Small intestine (tissue), 7 donors: ENCODE measurements at regions not wholly inside any gene's neighbourhood (a gene's known extent, or its start where the extent isn't known, plus 50 kb on each side); places are given as distances from the start of the nearest gene placed in this dataset.
A peak's percentile ranks its signal among the peaks of the same experiment; 100 is the strongest.

Source experiments
- DNase-seq, 2 donors: peaks; one replicate each; pipeline versions ENCODE4 v3.0.0 to v3.0.0-alpha.2; 2013
- FAIRE-seq: peaks from 2 replicates; lab custom pipeline; 2012; peaks lifted over from hg19 to GRCh38; lab: Jason Lieb, UNC
- H3K27ac ChIP-seq, 3 donors: one replicate each; pipeline ENCODE4 v1.5.1; 2013; ENCODE audit warnings: low read length in 2 of 3, mild to moderate bottlenecking in 2 of 3, control low read depth in 1 of 3, inconsistent platforms in 1 of 3, low read depth in 1 of 3, moderate library complexity in 1 of 3
- H3K27me3 ChIP-seq, 3 donors: one replicate each; pipeline ENCODE4 v1.6.1; 2013; ENCODE audit warnings: low read length in 3 of 3, inconsistent platforms in 1 of 3; ENCODE audit not compliant: control insufficient read depth in 3 of 3, insufficient read depth in 3 of 3
- H3K36me3 ChIP-seq, 3 donors: one replicate each; pipeline ENCODE4 v1.6.1; 2013; ENCODE audit warnings: low read length in 3 of 3, inconsistent platforms in 1 of 3, low read depth in 1 of 3, mild to moderate bottlenecking in 1 of 3, moderate library complexity in 1 of 3; ENCODE audit not compliant: control insufficient read depth in 3 of 3, insufficient read depth in 2 of 3
- H3K4me1 ChIP-seq, 3 donors: one replicate each; pipeline ENCODE4 v1.6.1; 2013; ENCODE audit warnings: low read length in 2 of 3, inconsistent platforms in 1 of 3, low read depth in 1 of 3, mild to moderate bottlenecking in 1 of 3, moderate library complexity in 1 of 3; ENCODE audit not compliant: control insufficient read depth in 3 of 3, insufficient read depth in 2 of 3
- H3K4me3 ChIP-seq, 3 donors: one replicate each; pipeline ENCODE4 v1.5.1; 2013; ENCODE audit warnings: low read length in 3 of 3, control low read depth in 1 of 3, inconsistent platforms in 1 of 3, low read depth in 1 of 3, mild to moderate bottlenecking in 1 of 3, moderate library complexity in 1 of 3
- H3K9me3 ChIP-seq, 2 donors: one replicate each; pipeline ENCODE4 v1.6.1; 2013; ENCODE audit warnings: low read depth in 1 of 2, low read length in 1 of 2; ENCODE audit not compliant: control insufficient read depth in 2 of 2, insufficient read depth in 1 of 2
- WGBS, 3 donors: extraction: QIAGEN DNeasy Blood & Tissue Kit; methylation state at CpG; one replicate each; pipeline ENCODE4 v1.1.7; 2013; 5-methylcytosine and 5-hydroxymethylcytosine counted together
- donor health status: healthy with polysubstance abuse.
- donor health status: control.
- donor health status: control.
- donor health status: Bipolar disorder and iron deficiency.
- donor health status: healthy.

- H3K27me3 ChIP-seq: no peaks in the 10 kb centered on the region
- peak in 1 of 2 donors; percentile 7 for DNase-seq
- 67 to 73% (median 70%) methylated on average over 11 of the region's 11 CpGs for WGBS, 3 donors
- H3K4me1 ChIP-seq: no peaks in the 10 kb centered on the region
- FAIRE-seq: no peak
- no peak overlapping the region for H3K4me3 ChIP-seq
- H3K9me3 ChIP-seq: peaks cover 0 to 6% of the 10 kb centered on the region in 2 donors
- H3K36me3 ChIP-seq: no peaks in the 10 kb centered on the region
- no peak overlapping the region for H3K27ac ChIP-seq
These were observed 114.2 kb upstream of the LY86 start for GRCh38 chr6:6474170-6474920.

GRCh38 chr6:6479785-6480184, 108.7 kb upstream of the LY86 start:
- 49 to 71% (median 57%) methylated on average over 6 of the region's 6 CpGs for WGBS, 3 donors

GRCh38 chr6:6482256-6482655, 106.3 kb upstream of the LY86 start:
- FAIRE-seq (no peak), DNase-seq (no peak)
- whole genome bisulfite sequencing, 3 donors: 73 to 88% (median 73%) methylated on average over 5 of the region's 5 CpGs
- H3K4me3 ChIP-seq: no peak overlapping the region
- H3K27ac ChIP-seq: no peak overlapping the region
- no peaks in the 10 kb centered on the region for H3K9me3 ChIP-seq
- no peaks in the 10 kb centered on the region for H3K36me3 ChIP-seq
- H3K4me1 ChIP-seq: no peaks in the 10 kb centered on the region
- no peaks in the 10 kb centered on the region for H3K27me3 ChIP-seq

More at GRCh38 chr6:6479785-6480184, 108.7 kb upstream of the LY86 start:
- Histone ChIP-seq H3K36me3 (no peaks in the 10 kb centered on the region), H3K9me3 (no peaks in the 10 kb centered on the region), H3K4me3 (no peak overlapping the region), H3K27ac (no peak overlapping the region), H3K4me1 (no peaks in the 10 kb centered on the region), H3K27me3 (no peaks in the 10 kb centered on the region)
- no peak for DNase-seq
- no peak for FAIRE-seq

- FAIRE-seq: no peak
- Histone ChIP-seq H3K27ac (no peak overlapping the region), H3K4me3 (no peak overlapping the region), H3K9me3 (no peaks in the 10 kb centered on the region), H3K27me3 (no peaks in the 10 kb centered on the region), H3K4me1 (no peaks in the 10 kb centered on the region), H3K36me3 (no peaks in the 10 kb centered on the region)
- WGBS, 3 donors: 56 to 92% (median 66%) methylated on average over 2 of the region's 2 CpGs
- DNase-seq: no peak
These were observed 105.4 kb upstream of the LY86 start for GRCh38 chr6:6483168-6483567.

GRCh38 chr6:6483733-6484132, 104.8 kb upstream of the LY86 start:
- FAIRE-seq (no peak), DNase-seq (no peak)
- WGBS, 3 donors: 65 to 84% (median 81%) methylated on average over 2 of the region's 2 CpGs
- no peaks in the 10 kb centered on the region for H3K27me3 ChIP-seq
- no peaks in the 10 kb centered on the region for H3K36me3 ChIP-seq
- H3K4me3 ChIP-seq: no peak overlapping the region
- H3K4me1 ChIP-seq: no peaks in the 10 kb centered on the region
- no peaks in the 10 kb centered on the region for H3K9me3 ChIP-seq
- no peak overlapping the region for H3K27ac ChIP-seq

- no peak overlapping the region for H3K4me3 ChIP-seq
- no peak for FAIRE-seq
These were observed 103.8 kb upstream of the LY86 start for GRCh38 chr6:6484681-6485080.

GRCh38 chr6:6486595-6486994, 101.9 kb upstream of the LY86 start:
- FAIRE-seq: no peak
- no peak for DNase-seq
- Histone ChIP-seq H3K4me1 (no peaks in the 10 kb centered on the region), H3K36me3 (no peaks in the 10 kb centered on the region), H3K4me3 (no peak overlapping the region), H3K9me3 (no peaks in the 10 kb centered on the region), H3K27me3 (no peaks in the 10 kb centered on the region), H3K27ac (no peak overlapping the region)
- 54 to 69% (median 64%) methylated on average over 3 of the region's 3 CpGs for WGBS, 3 donors

More at GRCh38 chr6:6484681-6485080, 103.8 kb upstream of the LY86 start:
- no peak for DNase-seq
- WGBS, 3 donors: 61 to 64% (median 63%) methylated on average over 4 of the region's 4 CpGs
- Histone ChIP-seq H3K27me3 (no peaks in the 10 kb centered on the region), H3K4me1 (no peaks in the 10 kb centered on the region), H3K36me3 (no peaks in the 10 kb centered on the region), H3K9me3 (no peaks in the 10 kb centered on the region), H3K27ac (no peak overlapping the region)

- H3K27ac ChIP-seq: no peak overlapping the region
- no peak overlapping the region for H3K4me3 ChIP-seq
- 80 to 87% (median 85%) methylated on average over 4 of the region's 4 CpGs for WGBS, 3 donors
- no peak for FAIRE-seq
- H3K36me3 ChIP-seq: no peaks in the 10 kb centered on the region
- no peak for DNase-seq
- no peaks in the 10 kb centered on the region for H3K9me3 ChIP-seq
- no peaks in the 10 kb centered on the region for H3K4me1 ChIP-seq
- no peaks in the 10 kb centered on the region for H3K27me3 ChIP-seq
These were observed 96.8 kb upstream of the LY86 start for GRCh38 chr6:6491761-6492160.

GRCh38 chr6:6492675-6493074, 95.8 kb upstream of the LY86 start:
- Histone ChIP-seq H3K4me3 (no peak overlapping the region), H3K9me3 (no peaks in the 10 kb centered on the region)
- FAIRE-seq: no peak

More at GRCh38 chr6:6492675-6493074, 95.8 kb upstream of the LY86 start:
- WGBS, 3 donors: 76 to 87% (median 79%) methylated on average over 5 of the region's 5 CpGs
- DNase-seq: no peak
- Histone ChIP-seq H3K27ac (no peak overlapping the region), H3K4me1 (no peaks in the 10 kb centered on the region), H3K36me3 (no peaks in the 10 kb centered on the region), H3K27me3 (no peaks in the 10 kb centered on the region)
